Upper lobe of left lung (tissue), 4 donors: ENCODE measurements at regions not wholly inside any gene's neighbourhood (a gene's known extent, or its start where the extent isn't known, plus 50 kb on each side); places are given as distances from the start of the nearest gene placed in this dataset.

Source experiments
- POLR2AphosphoS5 ChIP-seq, 2 donors: sonication (generic); formaldehyde crosslinking; IDR thresholded peaks; one replicate each; pipeline ENCODE4 v1.5.1; 2017; ENCODE audit warnings: antibody characterized with exemption in 2 of 2
- TF ChIP-seq, protein P1 (sequence below), 6 experiments: fragments of 450-650 bp in 4 of 6; fragments of 200-600 bp in 2 of 6; sonication (generic) in 2 of 6; IDR thresholded peaks; one replicate each; pipeline ENCODE4 v1.5.1; 2016 to 2019; ENCODE audit warnings: antibody characterized with exemption in 6 of 6

GRCh38 chr16:85560932-85561247 is 52.2 kb upstream of the GSE1 start:
- no peak for TF ChIP-seq POLR2AphosphoS5 (IDR thresholded peaks at IDR 0.05)
- TF ChIP-seq, protein P1, sequence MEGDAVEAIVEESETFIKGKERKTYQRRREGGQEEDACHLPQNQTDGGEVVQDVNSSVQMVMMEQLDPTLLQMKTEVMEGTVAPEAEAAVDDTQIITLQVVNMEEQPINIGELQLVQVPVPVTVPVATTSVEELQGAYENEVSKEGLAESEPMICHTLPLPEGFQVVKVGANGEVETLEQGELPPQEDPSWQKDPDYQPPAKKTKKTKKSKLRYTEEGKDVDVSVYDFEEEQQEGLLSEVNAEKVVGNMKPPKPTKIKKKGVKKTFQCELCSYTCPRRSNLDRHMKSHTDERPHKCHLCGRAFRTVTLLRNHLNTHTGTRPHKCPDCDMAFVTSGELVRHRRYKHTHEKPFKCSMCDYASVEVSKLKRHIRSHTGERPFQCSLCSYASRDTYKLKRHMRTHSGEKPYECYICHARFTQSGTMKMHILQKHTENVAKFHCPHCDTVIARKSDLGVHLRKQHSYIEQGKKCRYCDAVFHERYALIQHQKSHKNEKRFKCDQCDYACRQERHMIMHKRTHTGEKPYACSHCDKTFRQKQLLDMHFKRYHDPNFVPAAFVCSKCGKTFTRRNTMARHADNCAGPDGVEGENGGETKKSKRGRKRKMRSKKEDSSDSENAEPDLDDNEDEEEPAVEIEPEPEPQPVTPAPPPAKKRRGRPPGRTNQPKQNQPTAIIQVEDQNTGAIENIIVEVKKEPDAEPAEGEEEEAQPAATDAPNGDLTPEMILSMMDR (IDR thresholded peaks at IDR 0.05): no peak
